Neural cell (in vitro differentiated cells): ENCODE measurements at regions not wholly inside any gene's neighbourhood (a gene's known extent, or its start where the extent isn't known, plus 50 kb on each side); places are given as distances from the start of the nearest gene placed in this dataset.

Experiments
- CTCF ChIP-seq: fragments of 450-650 bp; IDR thresholded peaks from 2 replicates; pipeline ENCODE4 v1.5.1; 2014; ENCODE audit warnings: antibody characterized with exemption, mild to moderate bottlenecking, moderate library complexity; ENCODE audit not compliant: poor library complexity, severe bottlenecking
- EZH2 ChIP-seq: fragments of 200-600, 300-800 bp; shearing (Covaris generic), sonication (generic); IDR thresholded peaks from 2 replicates; pipeline ENCODE4 v1.6.1; 2014; ENCODE audit warnings: antibody characterized with exemption, low read length, borderline replicate concordance, mild to moderate bottlenecking; ENCODE audit not compliant: insufficient read depth, poor library complexity, severe bottlenecking
- POLR2AphosphoS5 ChIP-seq: IDR thresholded peaks from 2 replicates; pipeline ENCODE4 v1.6.1; 2012
- REST ChIP-seq: IDR thresholded peaks from 2 replicates; pipeline ENCODE4 v1.6.1; 2012; ENCODE audit warnings: borderline replicate concordance
- SMC3 ChIP-seq: fragments of 450-650 bp; conservative IDR thresholded peaks from 2 replicates; pipeline ENCODE4 v1.6.1; 2014; ENCODE audit warnings: antibody characterized with exemption, mild to moderate bottlenecking, moderate library complexity; ENCODE audit not compliant: poor library complexity
- TAF1 ChIP-seq: IDR thresholded peaks from 2 replicates; pipeline ENCODE4 v1.6.1; 2012; ENCODE audit warnings: low read depth

GRCh38 chr15:54803987-54804386 lies 392.8 kb downstream of the RSL24D1 start:
- TF ChIP-seq CTCF (no peak), POLR2AphosphoS5 (no peak), EZH2 (no peak), SMC3 (no peak), REST (no peak), TAF1 (no peak)
